ENCODE measurements at regions not wholly inside any gene's neighbourhood (a gene's known extent, or its start where the extent isn't known, plus 50 kb on each side); places are given as distances from the start of the nearest gene placed in this dataset.

DNA sequence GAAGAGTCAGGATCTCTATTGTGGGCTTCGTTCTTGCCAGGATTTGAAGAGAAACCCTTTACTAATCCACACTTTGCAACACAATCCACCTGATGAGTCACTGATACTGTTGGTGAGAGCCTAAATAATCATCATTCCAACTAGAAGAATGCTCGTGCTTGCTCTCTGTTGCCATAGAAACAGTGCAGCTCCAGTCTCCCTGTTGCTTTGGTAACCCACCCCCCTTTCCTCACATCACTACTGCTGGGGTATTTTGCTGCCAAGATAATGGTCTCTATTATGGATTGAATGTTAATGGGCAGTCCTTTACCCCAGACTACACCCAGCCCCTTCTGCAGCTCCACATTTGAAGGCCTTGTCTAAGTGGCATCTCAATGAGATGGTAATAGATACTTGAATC, 190.4 kb downstream of the ABCC12 start:
- TF ChIP-seq TAF1 (IDR thresholded peaks at IDR 0.05; ENCODE audit: low read depth, low read length) (peak; percentile 49; the same call in 1 of the 2 replicates), ATF2 (IDR thresholded peaks at IDR 0.05; ENCODE audit: low read length) (no peak), CHD1 (IDR thresholded peaks at IDR 0.05; ENCODE audit: low read depth, low read length) (no peak), NANOG (IDR thresholded peaks at IDR 0.05; ENCODE audit: insufficient read depth, low read depth, low read length, poor library complexity, severe bottlenecking) (peak; percentile 19), NRF1 (IDR thresholded peaks at IDR 0.05; ENCODE audit: low read depth, low read length) (no peak), ASH2L (IDR thresholded peaks at IDR 0.05; ENCODE audit: low read length) (no peak), JUN (IDR thresholded peaks at IDR 0.05; ENCODE audit: low read depth, low read length) (peak; percentile 73), JUND (IDR thresholded peaks at IDR 0.05; ENCODE audit: low read length) (peak; percentile 95), SP4 (IDR thresholded peaks at IDR 0.05; ENCODE audit: low read length) (no peak), CTBP2 (IDR thresholded peaks at IDR 0.05; ENCODE audit: borderline replicate concordance, insufficient read depth, insufficient read length, low read length) (no peak), RFX5 (IDR thresholded peaks at IDR 0.05; ENCODE audit: borderline replicate concordance, low read depth, low read length) (no peak), SP1 (IDR thresholded peaks at IDR 0.05; ENCODE audit: low read depth, low read length) (peak; percentile 69; the same call in 1 of the 2 replicates)
- WGBS, 2 experiments (ENCODE audit: extremely low coverage in 1 of 2, insufficient coverage in 1 of 2, insufficient read length in 1 of 2, insufficient replicate concordance in 2 of 2, low coverage in 1 of 2, low lambda C conversion rate in 2 of 2, missing lambda C conversion rate in 1 of 2): 9% methylated on average over 2 of the region's 2 CpGs; no CpG with 5 or more reads in 1 of the 2 experiments
- H3K79me1 ChIP-seq (ENCODE audit: low read depth, low read length): no peaks in the 10 kb centered on the region
- H4K20me1 ChIP-seq (replicated peaks in 1 of 2; ENCODE audit: control insufficient read depth in 1 of 2, insufficient read depth in 2 of 2, low read length in 2 of 2): no peaks in the 10 kb centered on the region
- no peak overlapping the region for H3K4ac ChIP-seq (replicated peaks; ENCODE audit: insufficient read length, low read depth, low read length)
- H3K4me3 ChIP-seq (ENCODE audit: extremely low read depth in 1 of 4, insufficient read depth in 2 of 4, low read depth in 3 of 4, low read length in 4 of 4): no peak overlapping the region; a peak in 1 of 8 replicates
- no peak overlapping the region for H2BK120ac ChIP-seq (replicated peaks; ENCODE audit: low read depth, low read length)
- H3K9ac ChIP-seq (replicated peaks in 1 of 4; ENCODE audit: extremely low read depth in 1 of 4, low read depth in 3 of 4, low read length in 3 of 4): no peak overlapping the region
- H2AK5ac ChIP-seq (ENCODE audit: low read depth, low read length): no peak overlapping the region
- H3K79me2 ChIP-seq (ENCODE audit: control insufficient read depth in 1 of 2, insufficient read depth in 2 of 2, low read length in 2 of 2): no peaks in the 10 kb centered on the region
- H3K23ac ChIP-seq (ENCODE audit: insufficient read length): no peak overlapping the region
- no peak overlapping the region for H2BK20ac ChIP-seq (ENCODE audit: low read length)
- no peak overlapping the region for H2AFZ ChIP-seq (ENCODE audit: low read length)
- H3K56ac ChIP-seq (replicated peaks; ENCODE audit: insufficient read length, low read depth, low read length): no peak overlapping the region
- peak; percentile 15 to 35 for DNase-seq (ENCODE audit: low read depth in 1 of 2, low spot score in 2 of 2)
- H3K18ac ChIP-seq (ENCODE audit: extremely low read depth, low read length): no peak overlapping the region
- H3K27ac ChIP-seq (ENCODE audit: low read depth, low read length): no peak overlapping the region
- no peak overlapping the region for H4K91ac ChIP-seq (replicated peaks; ENCODE audit: insufficient read length, low read length)
- CTCF ChIA-PET (ENCODE audit: partially characterized antibody): no interaction called here
- POLR2A ChIA-PET (ENCODE audit: partially characterized antibody): interaction anchor here (1.1 kb wide), 1 partner anchor 200 kb away, joined by 3 read pairs; no protein-coding TSS in a partner anchor
- no peak overlapping the region for H3K14ac ChIP-seq (ENCODE audit: insufficient read length)
- H2BK12ac ChIP-seq (ENCODE audit: low read depth, low read length): no peak overlapping the region
- no peak overlapping the region for H2BK15ac ChIP-seq (ENCODE audit: low read length)
- peak; percentile 97 for FAIRE-seq
- H3K27me3 ChIP-seq (replicated peaks in 1 of 4; ENCODE audit: control insufficient read depth in 3 of 4, extremely low read depth in 1 of 4, insufficient read depth in 3 of 4, low read length in 3 of 4): no peaks in the 10 kb centered on the region
- H3K36me3 ChIP-seq (ENCODE audit: control insufficient read depth in 2 of 4, insufficient read depth in 4 of 4, low read length in 3 of 4): no peaks in the 10 kb centered on the region
- no peaks in the 10 kb centered on the region for H3K23me2 ChIP-seq (ENCODE audit: low read depth, low read length)
- no peak overlapping the region for H2BK5ac ChIP-seq (ENCODE audit: low read depth, low read length)
- no peak overlapping the region for H4K8ac ChIP-seq (ENCODE audit: extremely low read depth, insufficient read depth, low read length)
- no peak overlapping the region for H4K5ac ChIP-seq (ENCODE audit: insufficient read length, low read depth, low read length)
- peaks cover 0 to 12% (median 6%) of the 10 kb centered on the region in 4 experiments; a peak in 3 of 7 replicates for H3K4me1 ChIP-seq (replicated peaks in 1 of 4; ENCODE audit: control insufficient read depth in 3 of 4, insufficient read depth in 4 of 4, low read length in 3 of 4)
- no peaks in the 10 kb centered on the region for H3K9me3 ChIP-seq (ENCODE audit: insufficient read depth in 2 of 2, low read depth in 1 of 2, low read length in 1 of 2)
- peak overlapping the region in 1 of 2 experiments; percentile 14; a peak in 1 of 4 replicates for H3K4me2 ChIP-seq (ENCODE audit: insufficient read depth in 1 of 2, low read depth in 2 of 2, low read length in 2 of 2)
